ENCODE measurements at regions not wholly inside any gene's neighbourhood (a gene's known extent, or its start where the extent isn't known, plus 50 kb on each side); places are given as distances from the start of the nearest gene placed in this dataset.

DNA sequence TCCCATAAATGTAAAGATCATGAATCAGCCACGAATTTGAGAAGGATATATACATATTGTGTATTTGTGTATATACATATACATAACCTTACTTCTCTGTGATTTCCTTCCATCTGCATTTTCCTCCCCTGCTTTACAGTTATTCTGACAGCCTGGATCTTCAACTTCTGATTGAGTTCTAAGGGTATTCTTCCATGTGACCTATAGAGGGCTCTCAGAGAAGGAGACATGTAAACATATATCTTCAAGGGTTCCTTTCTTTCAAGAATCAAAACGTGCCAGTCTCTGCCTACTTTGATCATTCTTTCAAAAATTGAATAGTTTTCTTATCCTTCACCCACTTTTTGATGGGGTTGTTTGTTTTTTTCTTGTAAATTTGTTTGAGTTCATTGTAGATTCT, 453.7 kb upstream of the POT1 start:
- no peaks in the 10 kb centered on the region for H3K4me1 ChIP-seq
- no peak for DNase-seq
- H3K4me3 ChIP-seq: no peak overlapping the region
- TF ChIP-seq, protein P1, sequence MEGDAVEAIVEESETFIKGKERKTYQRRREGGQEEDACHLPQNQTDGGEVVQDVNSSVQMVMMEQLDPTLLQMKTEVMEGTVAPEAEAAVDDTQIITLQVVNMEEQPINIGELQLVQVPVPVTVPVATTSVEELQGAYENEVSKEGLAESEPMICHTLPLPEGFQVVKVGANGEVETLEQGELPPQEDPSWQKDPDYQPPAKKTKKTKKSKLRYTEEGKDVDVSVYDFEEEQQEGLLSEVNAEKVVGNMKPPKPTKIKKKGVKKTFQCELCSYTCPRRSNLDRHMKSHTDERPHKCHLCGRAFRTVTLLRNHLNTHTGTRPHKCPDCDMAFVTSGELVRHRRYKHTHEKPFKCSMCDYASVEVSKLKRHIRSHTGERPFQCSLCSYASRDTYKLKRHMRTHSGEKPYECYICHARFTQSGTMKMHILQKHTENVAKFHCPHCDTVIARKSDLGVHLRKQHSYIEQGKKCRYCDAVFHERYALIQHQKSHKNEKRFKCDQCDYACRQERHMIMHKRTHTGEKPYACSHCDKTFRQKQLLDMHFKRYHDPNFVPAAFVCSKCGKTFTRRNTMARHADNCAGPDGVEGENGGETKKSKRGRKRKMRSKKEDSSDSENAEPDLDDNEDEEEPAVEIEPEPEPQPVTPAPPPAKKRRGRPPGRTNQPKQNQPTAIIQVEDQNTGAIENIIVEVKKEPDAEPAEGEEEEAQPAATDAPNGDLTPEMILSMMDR (IDR thresholded peaks at IDR 0.05 in 8 of 11, conservative IDR thresholded peaks at IDR 0.05 in 3 of 11): no peak
- H3K27me3 ChIP-seq (replicated peaks in 1 of 7): no peaks in the 10 kb centered on the region
- H3K36me3 ChIP-seq: no peaks in the 10 kb centered on the region
- WGBS, 5 donors: 35 to 50% (median 41%) methylated on average over 2 of the region's 2 CpGs
- H3K9me3 ChIP-seq: peaks cover 0 to 17% (median 11%) of the 10 kb centered on the region in 8 donors
- intact Hi-C loops (cut with DNase I; ENCODE audit: low total_unique reads): no loop called here
- no peak overlapping the region for H3K27ac ChIP-seq

DNA sequence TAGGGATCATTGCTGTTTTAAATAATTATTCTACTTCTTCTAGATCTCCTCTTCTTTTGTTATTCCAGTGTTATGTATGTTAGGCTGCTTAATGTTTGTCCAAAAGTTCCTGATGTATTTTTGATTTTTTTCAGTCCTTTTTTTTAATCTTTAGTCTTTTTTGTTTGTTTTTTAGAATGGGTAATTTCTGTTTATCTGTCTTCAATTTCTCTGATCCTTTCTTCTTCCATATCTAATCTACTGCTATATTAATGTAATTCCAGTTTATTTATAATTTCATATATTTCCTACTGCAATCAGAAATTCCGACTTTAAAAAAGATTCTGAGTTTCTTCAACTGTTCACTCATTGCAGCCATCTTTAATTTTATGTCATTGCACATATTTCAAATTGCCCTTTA, 452.8 kb upstream of the POT1 start:
- intact Hi-C loops (cut with DNase I; ENCODE audit: low total_unique reads): no loop called here
- TF ChIP-seq, protein P1 (IDR thresholded peaks at IDR 0.05 in 8 of 11, conservative IDR thresholded peaks at IDR 0.05 in 3 of 11): no peak
- no peak for TF ChIP-seq POLR2A (IDR thresholded peaks at IDR 0.05)
- TF ChIP-seq POLR2AphosphoS5 (IDR thresholded peaks at IDR 0.05): no peak
- Histone ChIP-seq H3K9me3 (peaks cover 0 to 17% (median 11%) of the 10 kb centered on the region in 8 donors), H3K4me1 (no peaks in the 10 kb centered on the region), H3K27me3 (replicated peaks in 1 of 7) (no peaks in the 10 kb centered on the region), H3K36me3 (no peaks in the 10 kb centered on the region), H3K4me3 (no peak overlapping the region), H3K27ac (no peak overlapping the region)
- DNase-seq: no peak
- WGBS, 5 donors: 74 to 89% (median 81%) methylated on average over 1 of the region's 1 CpG

DNA sequence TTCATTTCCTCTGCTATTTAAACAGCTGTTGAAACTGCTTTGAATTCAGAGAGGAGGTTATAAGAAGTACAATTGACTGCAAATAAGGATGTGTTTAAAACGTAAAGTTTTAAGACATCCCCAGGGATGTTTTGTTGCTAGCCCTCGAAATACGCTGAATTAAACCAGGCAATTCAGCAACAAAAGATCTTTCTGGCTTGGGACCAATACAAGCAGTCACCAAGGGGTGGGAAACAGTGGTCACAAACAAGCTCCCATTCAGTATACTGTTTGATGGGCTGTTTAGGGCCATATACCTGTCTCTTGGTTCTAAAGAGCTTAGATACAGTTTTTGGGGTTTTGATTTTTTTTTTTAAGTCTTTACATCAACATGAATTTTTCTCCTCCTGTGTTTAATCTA, 446.3 kb upstream of the POT1 start:
- no peaks in the 10 kb centered on the region for H3K27me3 ChIP-seq (replicated peaks in 1 of 7)
- no peak for DNase-seq
- no peaks in the 10 kb centered on the region for H3K9me3 ChIP-seq
- H3K27ac ChIP-seq: no peak overlapping the region
- intact Hi-C loops (cut with DNase I; ENCODE audit: low total_unique reads): no loop called here
- no peak for TF ChIP-seq POLR2AphosphoS5 (IDR thresholded peaks at IDR 0.05)
- no peak for TF ChIP-seq POLR2A (IDR thresholded peaks at IDR 0.05)
- TF ChIP-seq, protein P1 (IDR thresholded peaks at IDR 0.05 in 8 of 11, conservative IDR thresholded peaks at IDR 0.05 in 3 of 11): no peak
- WGBS, 5 donors: 84 to 91% (median 88%) methylated on average over 3 of the region's 3 CpGs
- no peaks in the 10 kb centered on the region for H3K4me1 ChIP-seq
- no peak overlapping the region for H3K4me3 ChIP-seq
- H3K36me3 ChIP-seq: no peaks in the 10 kb centered on the region

DNA sequence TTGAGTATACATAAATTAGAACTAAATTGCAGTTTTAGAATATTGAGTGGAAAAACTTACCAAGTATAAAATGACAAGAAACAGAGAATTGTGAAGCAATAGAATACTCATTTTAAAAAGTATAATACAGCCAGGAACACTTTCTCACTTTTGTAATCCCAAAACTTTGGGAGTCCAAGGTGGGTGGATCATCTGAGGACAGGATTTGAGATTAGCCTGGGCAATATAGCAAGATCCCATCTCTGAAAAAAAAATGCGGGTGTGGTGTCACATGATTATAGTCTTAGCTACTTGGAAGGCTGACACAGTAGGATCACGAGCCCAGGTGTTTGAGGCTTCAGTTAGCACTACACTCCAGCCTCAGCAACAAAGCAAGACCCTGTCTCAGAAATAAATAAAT, 440.9 kb upstream of the POT1 start:
- Histone ChIP-seq H3K27me3 (replicated peaks in 1 of 7) (no peaks in the 10 kb centered on the region), H3K36me3 (no peaks in the 10 kb centered on the region), H3K4me1 (no peaks in the 10 kb centered on the region), H3K9me3 (no peaks in the 10 kb centered on the region), H3K4me3 (no peak overlapping the region), H3K27ac (no peak overlapping the region)
- no peak for DNase-seq
- intact Hi-C loops (cut with DNase I; ENCODE audit: low total_unique reads): no loop called here
- WGBS, 5 donors: 56 to 86% (median 64%) methylated on average over 2 of the region's 2 CpGs
- no peak for TF ChIP-seq POLR2A (IDR thresholded peaks at IDR 0.05)
- TF ChIP-seq, protein P1 (IDR thresholded peaks at IDR 0.05 in 8 of 11, conservative IDR thresholded peaks at IDR 0.05 in 3 of 11): no peak
- no peak for TF ChIP-seq POLR2AphosphoS5 (IDR thresholded peaks at IDR 0.05)

All from spleen (tissue), 11 donors.